Cardiac fibroblast (primary cell): ENCODE measurements at regions not wholly inside any gene's neighbourhood (a gene's known extent, or its start where the extent isn't known, plus 50 kb on each side); places are given as distances from the start of the nearest gene placed in this dataset.

ENCODE experiments used
- DNase-seq, 2 donors: peaks; one replicate each; pipeline versions ENCODE4 v3.0.0 to v3.0.0-alpha.2; 2010; ENCODE audit warnings: low read depth in 2 of 2
- H3K4me3 ChIP-seq, 2 donors: replicated peaks in 1 of 2; 1 replicate in 1 of 2; 2 replicates in 1 of 2; pipeline ENCODE4 v1.5.1; 2011; ENCODE audit warnings: low read depth in 2 of 2, low read length in 2 of 2, mild to moderate bottlenecking in 2 of 2, moderate library complexity in 1 of 2
- TF ChIP-seq, protein P1 (sequence below): IDR thresholded peaks from one replicate; pipeline ENCODE4 v1.5.1; 2011; ENCODE audit warnings: low read depth, mild to moderate bottlenecking, low read length, inconsistent platforms

DNA sequence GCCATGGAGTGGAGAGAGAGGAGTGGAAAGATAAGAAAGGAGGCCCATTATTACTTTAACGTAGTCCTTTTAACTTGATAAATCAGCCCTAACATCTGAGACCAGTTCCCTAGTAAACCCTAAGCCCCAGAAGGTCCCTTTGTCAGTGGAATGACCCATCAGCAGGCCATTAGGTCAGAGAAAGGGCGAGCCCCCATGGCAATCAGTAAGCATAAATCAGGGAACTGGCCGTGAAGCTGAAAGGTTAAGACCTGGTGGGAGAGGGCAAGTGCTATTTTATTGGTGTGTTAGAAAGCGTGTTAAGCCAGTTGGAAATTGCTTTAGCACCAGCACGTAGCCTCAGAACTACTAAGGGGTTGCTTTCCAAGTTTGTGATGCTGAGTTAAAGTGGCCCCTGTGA, 708.0 kb downstream of the BCL11B start:
- DNase-seq: no peak
- TF ChIP-seq, protein P1, sequence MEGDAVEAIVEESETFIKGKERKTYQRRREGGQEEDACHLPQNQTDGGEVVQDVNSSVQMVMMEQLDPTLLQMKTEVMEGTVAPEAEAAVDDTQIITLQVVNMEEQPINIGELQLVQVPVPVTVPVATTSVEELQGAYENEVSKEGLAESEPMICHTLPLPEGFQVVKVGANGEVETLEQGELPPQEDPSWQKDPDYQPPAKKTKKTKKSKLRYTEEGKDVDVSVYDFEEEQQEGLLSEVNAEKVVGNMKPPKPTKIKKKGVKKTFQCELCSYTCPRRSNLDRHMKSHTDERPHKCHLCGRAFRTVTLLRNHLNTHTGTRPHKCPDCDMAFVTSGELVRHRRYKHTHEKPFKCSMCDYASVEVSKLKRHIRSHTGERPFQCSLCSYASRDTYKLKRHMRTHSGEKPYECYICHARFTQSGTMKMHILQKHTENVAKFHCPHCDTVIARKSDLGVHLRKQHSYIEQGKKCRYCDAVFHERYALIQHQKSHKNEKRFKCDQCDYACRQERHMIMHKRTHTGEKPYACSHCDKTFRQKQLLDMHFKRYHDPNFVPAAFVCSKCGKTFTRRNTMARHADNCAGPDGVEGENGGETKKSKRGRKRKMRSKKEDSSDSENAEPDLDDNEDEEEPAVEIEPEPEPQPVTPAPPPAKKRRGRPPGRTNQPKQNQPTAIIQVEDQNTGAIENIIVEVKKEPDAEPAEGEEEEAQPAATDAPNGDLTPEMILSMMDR: no peak
- H3K4me3 ChIP-seq: no peak overlapping the region

DNA sequence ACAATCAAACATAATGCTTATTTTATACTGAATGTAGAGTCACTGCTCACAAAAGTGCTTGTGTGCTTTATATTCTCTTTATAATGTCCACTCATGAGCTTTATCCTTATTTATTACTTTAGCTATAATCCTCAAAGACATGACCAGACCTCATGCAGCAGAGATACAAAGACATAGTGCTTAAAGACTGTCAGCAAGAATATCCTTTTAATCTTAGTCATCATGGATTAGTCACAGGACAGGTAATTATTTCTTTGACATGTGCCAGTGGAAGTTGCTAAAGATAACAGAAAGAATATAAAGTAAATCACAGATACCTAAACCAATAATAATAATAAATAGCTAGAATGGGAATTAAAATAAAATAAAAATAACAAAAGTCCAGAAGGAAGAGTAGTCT, 707.5 kb downstream of the BCL11B start:
- H3K4me3 ChIP-seq: no peak overlapping the region
- no peak for DNase-seq

DNA sequence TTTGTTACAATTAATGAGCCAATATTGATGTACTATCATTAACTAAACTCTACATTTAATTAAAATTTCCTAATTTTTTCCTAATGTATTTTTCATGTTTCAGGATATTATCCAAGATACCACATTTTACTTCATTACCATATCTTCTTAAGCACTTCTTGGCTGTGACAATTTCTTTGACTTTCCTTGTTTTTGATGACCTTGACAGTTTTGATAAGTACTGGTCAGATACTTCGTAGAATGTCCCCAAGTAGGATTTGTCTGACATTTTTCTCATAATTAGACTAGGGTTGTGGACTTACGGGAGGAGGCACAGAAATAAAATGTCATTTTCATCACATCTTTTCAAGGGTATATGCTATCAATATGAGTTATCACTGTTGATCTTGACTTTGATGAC, 700.9 kb downstream of the BCL11B start:
- no peak for DNase-seq
- no peak overlapping the region for H3K4me3 ChIP-seq
- TF ChIP-seq, protein P1: no peak

More for the DNA sequence above, 707.5 kb downstream of the BCL11B start:
- TF ChIP-seq, protein P1: no peak

DNA sequence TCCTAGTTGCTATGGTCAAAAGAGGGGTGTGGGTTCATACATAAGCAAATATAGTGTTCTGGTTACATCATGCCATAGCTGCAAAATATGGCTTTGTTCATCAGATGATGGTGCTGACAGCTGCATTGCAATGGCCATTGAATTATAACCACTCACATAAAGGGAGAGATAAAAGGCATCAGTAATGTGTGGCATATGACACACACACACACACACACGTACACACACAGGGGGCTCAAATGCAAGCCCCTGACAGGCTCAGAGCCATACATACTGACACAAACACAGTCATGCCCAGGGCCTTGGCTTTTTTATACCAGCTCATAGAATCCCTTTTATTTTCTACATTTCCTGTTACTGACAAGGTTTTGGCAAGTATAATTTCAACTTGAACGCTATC, 698.9 kb downstream of the BCL11B start:
- H3K4me3 ChIP-seq: no peak overlapping the region
- TF ChIP-seq, protein P1: no peak
- DNase-seq: no peak

DNA sequence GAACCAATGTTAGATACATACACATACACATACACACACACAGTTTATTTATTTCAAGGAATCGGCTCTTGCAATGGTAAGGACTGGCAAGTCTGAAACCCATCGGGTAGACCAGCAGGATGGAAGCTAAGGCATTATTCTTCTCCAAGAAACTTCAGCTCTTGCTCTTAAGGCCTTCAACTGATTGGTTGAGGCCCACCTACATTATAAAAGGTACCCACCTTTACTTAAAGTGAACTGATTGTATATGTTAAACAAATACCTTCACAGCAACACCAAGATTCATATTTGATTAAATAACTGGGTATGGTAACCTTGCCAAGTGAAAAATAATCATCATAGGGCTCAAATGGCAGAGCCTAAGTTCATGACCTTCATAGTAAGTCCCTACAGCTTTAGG, 695.5 kb downstream of the BCL11B start:
- TF ChIP-seq, protein P1: no peak
- no peak for DNase-seq
- H3K4me3 ChIP-seq: no peak overlapping the region

DNA sequence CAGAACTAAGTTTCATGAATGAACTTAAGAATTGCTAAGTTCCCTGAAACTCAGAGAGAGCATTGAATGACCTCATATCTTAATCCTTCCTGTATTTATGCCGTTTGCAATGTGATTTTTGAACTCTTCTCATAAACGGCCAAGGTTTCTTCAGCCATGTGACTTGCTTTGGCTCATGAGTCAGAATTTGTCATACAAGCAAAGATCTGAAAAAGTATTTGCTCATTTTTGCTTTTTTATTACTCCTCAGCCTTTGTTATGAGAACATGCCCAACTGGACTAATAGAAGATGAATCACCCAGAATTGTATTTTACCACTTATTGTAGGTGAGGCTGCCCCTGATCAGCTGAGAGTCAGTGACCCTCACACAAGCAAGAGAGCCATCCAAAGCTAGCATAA, 693.8 kb downstream of the BCL11B start:
- TF ChIP-seq, protein P1: no peak
- H3K4me3 ChIP-seq: no peak overlapping the region
- peak in 1 of 2 donors; percentile 26 for DNase-seq

DNA sequence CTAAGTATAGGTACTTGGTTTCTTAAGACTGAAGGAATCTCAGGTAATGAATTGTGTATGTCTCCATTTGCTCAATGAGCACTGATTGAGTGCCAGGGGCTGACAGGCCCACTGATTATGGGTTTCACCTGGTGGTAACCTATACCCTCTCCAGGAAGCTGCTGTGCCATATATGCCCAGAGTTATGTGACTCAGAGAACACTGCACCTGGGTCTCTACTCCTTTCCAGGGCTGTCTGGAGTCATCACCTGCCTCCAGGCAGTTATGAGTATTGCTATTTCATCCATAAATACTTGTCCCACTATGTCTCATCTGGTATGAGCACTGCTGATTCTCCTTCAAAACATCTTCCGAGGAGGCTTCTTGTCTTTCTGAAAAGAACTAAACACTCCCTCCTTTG, 692.9 kb downstream of the BCL11B start:
- DNase-seq: no peak
- H3K4me3 ChIP-seq: no peak overlapping the region
- TF ChIP-seq, protein P1: no peak
